Skin epidermis (tissue), 12 donors: ENCODE measurements at regions not wholly inside any gene's neighbourhood (a gene's known extent, or its start where the extent isn't known, plus 50 kb on each side); places are given as distances from the start of the nearest gene placed in this dataset.
A peak's percentile ranks its signal among the peaks of the same experiment; 100 is the strongest.
"Not testable (repeated sequence)": the region's sequence is repeated elsewhere in the genome, so short reads cannot be mapped to it uniquely, and the experiment has no call there.

Source experiments
- H3K27ac ChIP-seq, 21 experiments: fragments of 200-600 bp; sonication (generic) in 11 of 21; one replicate each; pipeline ENCODE4 v1.5.0; 2020; ENCODE audit warnings: mild to moderate bottlenecking in 3 of 21, inconsistent platforms in 2 of 21, moderate library complexity in 2 of 21
- H3K4me3 ChIP-seq, 7 experiments: fragments of 200-600 bp; sonication (generic) in 2 of 7; one replicate each; pipeline ENCODE4 v1.5.0; 2020; ENCODE audit warnings: inconsistent platforms in 2 of 7, mild to moderate bottlenecking in 2 of 7, moderate library complexity in 1 of 7

DNA sequence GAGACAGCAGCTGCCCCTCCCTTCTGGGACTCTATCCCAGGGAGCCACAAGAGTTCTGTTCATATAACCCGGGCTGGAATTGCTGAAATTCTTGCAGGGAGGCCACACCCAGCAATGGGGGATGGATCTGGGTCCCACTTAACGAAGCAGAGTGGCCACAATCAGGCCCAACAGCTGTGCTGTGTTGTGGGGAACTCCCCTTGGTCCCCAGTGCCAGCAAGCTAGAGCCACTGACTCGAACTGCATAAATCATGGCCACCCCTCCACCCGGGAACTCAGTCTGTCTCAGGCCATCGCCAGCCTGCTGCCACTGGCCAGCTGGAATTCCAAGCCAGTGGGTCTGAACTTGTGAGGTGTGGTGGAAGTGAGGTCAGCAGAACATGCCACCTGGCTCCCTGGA, 111.1 kb downstream of the KLF8 start:
- H3K27ac ChIP-seq: no peak overlapping the region

GRCh38 chrX:56343664-56344063, 111.5 kb downstream of the KLF8 start:
- Histone ChIP-seq H3K27ac (no peak overlapping the region), H3K4me3 (no peak overlapping the region)

More for the DNA sequence above, 111.1 kb downstream of the KLF8 start:
- H3K4me3 ChIP-seq: no peak overlapping the region

- not testable (repeated sequence) for H3K27ac ChIP-seq, H3K4me3 ChIP-seq
Measured at GRCh38 chrX:56358145-56358544, 126.0 kb downstream of the KLF8 start.

GRCh38 chrX:56365171-56365570, 133.0 kb downstream of the KLF8 start:
- H3K27ac ChIP-seq, H3K4me3 ChIP-seq: not testable (repeated sequence)

DNA sequence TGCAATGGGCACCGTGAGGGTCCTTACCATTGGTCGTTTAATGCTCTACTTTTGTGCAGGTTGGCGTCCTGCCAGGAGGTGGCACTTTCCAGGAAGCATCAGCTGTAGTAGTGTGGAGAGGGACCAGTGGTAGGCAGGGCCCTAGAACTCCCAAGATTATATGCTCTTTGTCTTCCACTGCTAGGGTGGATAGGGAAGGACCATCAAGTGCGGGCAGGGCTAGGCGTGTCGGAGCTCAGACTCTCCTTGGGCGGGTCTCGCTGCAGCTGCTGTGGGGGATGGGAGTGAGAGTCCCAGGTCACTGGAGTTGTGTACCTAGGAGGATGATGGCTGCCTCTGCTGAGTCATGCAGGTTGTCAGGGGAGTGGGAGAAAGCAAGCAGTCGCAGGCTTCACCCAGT, 134.7 kb downstream of the KLF8 start:
- Histone ChIP-seq H3K27ac (no peak overlapping the region), H3K4me3 (no peak overlapping the region)

GRCh38 chrX:56368962-56369361, 136.8 kb downstream of the KLF8 start:
- no peak overlapping the region for H3K27ac ChIP-seq
- no peak overlapping the region for H3K4me3 ChIP-seq

- not testable (repeated sequence) for H3K27ac ChIP-seq, H3K4me3 ChIP-seq
Measured at GRCh38 chrX:56379984-56380780, 148.0 kb downstream of the KLF8 start.

DNA sequence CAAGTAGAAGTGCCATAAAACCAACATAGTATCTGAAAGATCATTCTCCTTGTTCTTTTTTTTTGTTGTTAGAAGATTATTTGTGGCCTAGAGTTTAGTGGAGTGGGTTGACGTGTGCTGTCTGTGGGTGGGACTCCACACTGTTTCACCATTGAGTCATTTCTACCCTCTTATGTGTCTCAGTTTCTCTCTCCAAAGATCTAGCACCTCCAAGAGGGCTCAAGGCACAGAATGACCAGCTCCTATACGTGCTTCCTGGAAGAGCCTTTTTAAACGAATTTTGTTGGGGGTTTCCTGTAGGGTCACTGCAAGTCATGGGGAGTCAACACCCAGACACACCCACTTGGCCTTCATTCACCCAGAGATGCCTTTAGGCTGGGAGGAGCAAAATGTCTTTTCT, 150.1 kb downstream of the KLF8 start:
- Histone ChIP-seq H3K27ac (no peak overlapping the region), H3K4me3 (no peak overlapping the region)

DNA sequence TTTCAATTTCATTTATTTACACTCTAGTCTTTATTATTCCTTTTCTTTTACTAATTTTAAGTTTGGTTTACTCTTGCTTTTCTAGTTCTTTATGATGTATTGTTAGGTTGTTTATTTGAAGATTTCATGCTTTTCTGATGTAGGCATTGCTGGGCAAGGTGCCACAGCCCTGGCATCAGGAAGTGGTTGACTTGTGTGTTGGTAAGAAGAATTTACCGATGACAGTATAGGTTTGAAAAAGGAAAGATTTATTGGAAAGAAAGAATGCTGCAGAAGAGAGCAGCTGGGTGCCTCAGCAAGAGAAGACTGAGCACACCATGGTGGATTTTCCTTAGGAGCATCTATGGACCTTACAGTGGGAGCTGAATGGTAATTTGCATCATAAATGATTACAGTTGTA, 153.2 kb downstream of the KLF8 start:
- H3K4me3 ChIP-seq: no peak overlapping the region

GRCh38 chrX:56385960-56386359, 153.8 kb downstream of the KLF8 start:
- Histone ChIP-seq H3K27ac (peak overlapping the region in 1 of 21 experiments; percentile 12), H3K4me3 (no peak overlapping the region)

More for the DNA sequence above, 153.2 kb downstream of the KLF8 start:
- H3K27ac ChIP-seq: peak overlapping the region in 1 of 21 experiments; percentile 12

- Histone ChIP-seq H3K4me3 (no peak overlapping the region), H3K27ac (no peak overlapping the region)
Measured at GRCh38 chrX:56397636-56398035, 165.5 kb downstream of the KLF8 start.

DNA sequence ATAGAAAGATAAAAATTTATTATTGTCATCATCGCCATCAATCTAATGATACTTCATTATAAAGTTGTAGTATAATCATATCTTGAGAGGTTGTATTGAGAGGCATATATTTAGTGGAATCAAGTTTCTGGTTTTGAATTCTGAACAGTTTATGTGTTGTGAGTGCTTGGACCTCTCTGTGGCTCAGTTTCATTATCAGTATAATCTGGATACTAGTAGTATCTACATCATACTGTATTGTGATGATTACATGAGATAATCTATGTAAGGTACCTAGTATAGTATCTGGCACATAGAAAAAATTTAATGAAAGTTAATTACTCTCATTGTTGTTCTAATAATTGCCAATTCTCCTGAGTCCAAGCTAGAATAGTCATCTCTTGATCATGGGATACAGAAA, 161.2 kb upstream of the UBQLN2 start:
- Histone ChIP-seq H3K4me3 (no peak overlapping the region), H3K27ac (no peak overlapping the region)

- Histone ChIP-seq H3K27ac (no peak overlapping the region), H3K4me3 (no peak overlapping the region)
Measured at GRCh38 chrX:56429581-56429980, 133.8 kb upstream of the UBQLN2 start.

GRCh38 chrX:56451981-56452380, 111.4 kb upstream of the UBQLN2 start:
- not testable (repeated sequence) for H3K4me3 ChIP-seq, H3K27ac ChIP-seq

GRCh38 chrX:56462389-56462788, 101.0 kb upstream of the UBQLN2 start:
- no peak overlapping the region for H3K4me3 ChIP-seq
- H3K27ac ChIP-seq: no peak overlapping the region

DNA sequence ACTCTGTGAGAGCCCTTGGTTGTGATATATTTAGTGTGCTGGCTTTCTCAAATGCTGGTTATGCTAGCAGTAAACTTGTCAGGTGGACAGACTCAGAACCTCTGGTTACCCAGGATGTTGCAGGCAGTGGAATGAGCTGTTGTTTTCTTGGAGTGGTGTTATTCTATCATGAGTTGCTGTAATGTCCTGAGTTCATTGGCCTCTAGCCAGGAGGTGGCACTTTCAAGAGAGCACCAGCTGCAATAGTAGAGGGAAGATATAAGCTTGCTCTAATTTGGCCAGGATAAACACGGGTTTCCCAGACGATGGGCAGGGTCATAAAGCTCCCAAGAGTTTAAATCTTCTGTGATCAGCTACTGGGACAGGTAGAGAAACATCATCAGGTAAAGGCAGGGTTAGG, 95.0 kb upstream of the UBQLN2 start:
- Histone ChIP-seq H3K27ac (no peak overlapping the region), H3K4me3 (no peak overlapping the region)

GRCh38 chrX:56494923-56495322, 68.5 kb upstream of the UBQLN2 start:
- H3K4me3 ChIP-seq, H3K27ac ChIP-seq: not testable (repeated sequence)

GRCh38 chrX:56498756-56499155, 64.7 kb upstream of the UBQLN2 start:
- H3K4me3 ChIP-seq: no peak overlapping the region
- H3K27ac ChIP-seq: no peak overlapping the region

DNA sequence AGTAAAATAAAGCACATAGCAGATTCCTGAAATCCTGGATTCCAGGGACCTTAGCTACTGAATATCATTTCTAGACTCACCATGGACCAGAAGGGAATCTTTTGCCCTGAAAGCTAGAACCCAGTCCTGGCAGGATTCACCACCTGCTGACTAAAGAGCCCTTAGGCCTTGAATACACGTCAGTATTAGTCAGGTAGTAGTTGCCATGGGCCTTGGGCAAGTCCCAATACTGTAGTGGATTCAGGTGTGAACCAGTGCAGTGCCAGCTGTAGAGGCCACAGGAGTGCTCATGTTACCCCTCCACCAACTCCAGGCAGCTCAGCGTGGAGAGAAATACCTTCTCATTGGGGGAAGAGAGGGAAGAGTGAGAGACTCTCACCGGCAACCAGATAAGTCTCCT, 64.1 kb upstream of the UBQLN2 start:
- Histone ChIP-seq H3K27ac (no peak overlapping the region), H3K4me3 (no peak overlapping the region)

DNA sequence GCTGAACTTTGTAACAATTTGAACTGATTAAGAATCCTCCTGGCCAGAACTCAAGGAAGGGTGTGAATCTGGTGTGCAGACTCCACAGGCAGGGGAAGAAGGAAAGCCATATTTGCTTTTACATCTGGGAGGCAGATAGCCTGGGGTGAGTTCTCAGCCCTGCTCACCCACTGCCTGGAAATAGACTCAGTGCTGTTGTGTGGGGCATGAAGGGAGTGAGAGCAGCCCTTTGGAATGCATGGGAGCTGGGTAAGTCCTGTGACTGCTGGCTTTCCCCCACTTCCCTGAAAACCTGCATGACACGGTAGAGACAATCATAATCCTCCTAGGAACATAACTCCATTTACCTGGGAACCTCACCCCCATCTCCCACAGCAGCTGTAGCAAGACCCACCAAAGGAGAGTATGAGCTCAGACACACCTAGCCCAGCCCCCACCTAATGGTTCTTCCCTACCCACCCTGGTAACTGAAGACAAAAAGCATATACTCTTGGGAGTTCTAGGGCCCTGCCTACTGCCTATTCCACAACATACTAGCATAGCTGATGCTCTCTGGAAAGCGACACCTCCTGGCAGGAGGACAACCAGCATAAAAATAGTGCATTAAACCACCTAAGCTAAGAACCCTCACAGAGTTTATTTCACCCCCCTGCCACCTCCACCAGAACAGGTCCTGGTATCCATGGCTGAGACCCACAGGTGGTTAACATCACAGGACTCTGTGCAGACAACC, 59.3 kb upstream of the UBQLN2 start:
- H3K27ac ChIP-seq: peak overlapping the region in 2 of 21 experiments; percentile 17 to 30

GRCh38 chrX:56505866-56506265, 57.6 kb upstream of the UBQLN2 start:
- Histone ChIP-seq H3K27ac (no peak overlapping the region), H3K4me3 (no peak overlapping the region)

More for the DNA sequence above, 59.3 kb upstream of the UBQLN2 start:
- H3K4me3 ChIP-seq: no peak overlapping the region
